ENCODE measurements at regions not wholly inside any gene's neighbourhood (a gene's known extent, or its start where the extent isn't known, plus 50 kb on each side); places are given as distances from the start of the nearest gene placed in this dataset.

DNA sequence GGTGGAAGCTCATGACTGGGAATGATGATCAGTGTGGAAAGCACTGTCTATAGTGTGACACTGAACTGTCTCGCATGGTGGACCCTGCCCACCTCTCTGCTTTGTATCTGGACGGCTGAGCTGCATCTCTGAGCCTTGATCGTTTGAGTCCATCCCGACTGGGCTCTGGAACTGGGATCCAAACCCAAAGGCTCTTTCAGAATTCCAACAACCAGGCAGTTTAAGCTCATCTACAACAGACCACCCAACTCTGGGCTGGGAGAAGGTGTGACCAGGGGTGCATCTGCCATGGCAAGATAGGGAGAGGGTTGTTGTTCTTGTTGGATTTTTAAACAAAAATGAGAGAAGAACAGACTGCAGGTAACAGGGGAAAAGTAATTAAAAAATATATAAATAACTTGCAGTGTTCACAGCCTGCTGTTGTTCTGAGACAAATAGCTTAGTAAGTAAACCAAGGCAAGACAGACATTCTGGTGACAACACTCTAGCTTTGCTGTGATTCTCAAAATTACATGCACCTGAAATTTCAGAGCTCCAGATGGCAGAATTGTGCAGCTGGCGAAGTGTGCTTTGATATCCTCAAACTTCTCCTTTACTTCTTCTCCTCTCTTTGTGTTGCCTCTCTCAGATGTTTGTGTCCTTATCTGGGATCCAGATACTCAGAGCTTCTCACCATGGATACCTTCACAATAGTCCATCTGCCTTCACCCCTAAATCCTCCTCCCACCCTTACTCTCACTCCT, 209.6 kb downstream of the EMP1 start:
- TF ChIP-seq, protein P1, sequence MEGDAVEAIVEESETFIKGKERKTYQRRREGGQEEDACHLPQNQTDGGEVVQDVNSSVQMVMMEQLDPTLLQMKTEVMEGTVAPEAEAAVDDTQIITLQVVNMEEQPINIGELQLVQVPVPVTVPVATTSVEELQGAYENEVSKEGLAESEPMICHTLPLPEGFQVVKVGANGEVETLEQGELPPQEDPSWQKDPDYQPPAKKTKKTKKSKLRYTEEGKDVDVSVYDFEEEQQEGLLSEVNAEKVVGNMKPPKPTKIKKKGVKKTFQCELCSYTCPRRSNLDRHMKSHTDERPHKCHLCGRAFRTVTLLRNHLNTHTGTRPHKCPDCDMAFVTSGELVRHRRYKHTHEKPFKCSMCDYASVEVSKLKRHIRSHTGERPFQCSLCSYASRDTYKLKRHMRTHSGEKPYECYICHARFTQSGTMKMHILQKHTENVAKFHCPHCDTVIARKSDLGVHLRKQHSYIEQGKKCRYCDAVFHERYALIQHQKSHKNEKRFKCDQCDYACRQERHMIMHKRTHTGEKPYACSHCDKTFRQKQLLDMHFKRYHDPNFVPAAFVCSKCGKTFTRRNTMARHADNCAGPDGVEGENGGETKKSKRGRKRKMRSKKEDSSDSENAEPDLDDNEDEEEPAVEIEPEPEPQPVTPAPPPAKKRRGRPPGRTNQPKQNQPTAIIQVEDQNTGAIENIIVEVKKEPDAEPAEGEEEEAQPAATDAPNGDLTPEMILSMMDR (IDR thresholded peaks at IDR 0.05), result no peak
- TF ChIP-seq POLR2A (IDR thresholded peaks at IDR 0.05), result no peak
- no peak for TF ChIP-seq POLR2AphosphoS5 (IDR thresholded peaks at IDR 0.05)
